Fibroblast of pulmonary artery (primary cell): ENCODE measurements at regions not wholly inside any gene's neighbourhood (a gene's known extent, or its start where the extent isn't known, plus 50 kb on each side); places are given as distances from the start of the nearest gene placed in this dataset.
A peak's percentile ranks its signal among the peaks of the same experiment; 100 is the strongest.

Source experiments
- DNase-seq: peaks from one replicate; pipeline ENCODE4 v3.0.0-alpha.2; 2010; ENCODE audit warnings: low read depth
- H3K4me3 ChIP-seq: replicated peaks from 2 replicates; pipeline ENCODE4 v1.5.1; 2011; ENCODE audit warnings: low read depth, mild to moderate bottlenecking, control low read depth, low read length, moderate library complexity
- CTCF ChIP-seq: IDR thresholded peaks from 2 replicates; pipeline ENCODE4 v1.5.1; 2011; ENCODE audit warnings: mild to moderate bottlenecking, control low read depth, low read length, inconsistent platforms; ENCODE audit errors: missing control alignments

GRCh38 chr21:18951271-18952038 lies 547.9 kb upstream of the TMPRSS15 start:
- no peak for TF ChIP-seq CTCF
- peak; percentile 0 for DNase-seq
- H3K4me3 ChIP-seq: no peak overlapping the region

- no peak for TF ChIP-seq CTCF
- no peak for DNase-seq
- H3K4me3 ChIP-seq: no peak overlapping the region
Observed at GRCh38 chr21:18954441-18954844, 550.9 kb upstream of the TMPRSS15 start.

- no peak overlapping the region for H3K4me3 ChIP-seq
- TF ChIP-seq CTCF: no peak
- DNase-seq: no peak
Observed at GRCh38 chr21:18959817-18960216, 556.2 kb upstream of the TMPRSS15 start.

- TF ChIP-seq CTCF: no peak
- DNase-seq: no peak
- H3K4me3 ChIP-seq: no peak overlapping the region
Observed at GRCh38 chr21:18960306-18960705, 556.7 kb upstream of the TMPRSS15 start.

DNA sequence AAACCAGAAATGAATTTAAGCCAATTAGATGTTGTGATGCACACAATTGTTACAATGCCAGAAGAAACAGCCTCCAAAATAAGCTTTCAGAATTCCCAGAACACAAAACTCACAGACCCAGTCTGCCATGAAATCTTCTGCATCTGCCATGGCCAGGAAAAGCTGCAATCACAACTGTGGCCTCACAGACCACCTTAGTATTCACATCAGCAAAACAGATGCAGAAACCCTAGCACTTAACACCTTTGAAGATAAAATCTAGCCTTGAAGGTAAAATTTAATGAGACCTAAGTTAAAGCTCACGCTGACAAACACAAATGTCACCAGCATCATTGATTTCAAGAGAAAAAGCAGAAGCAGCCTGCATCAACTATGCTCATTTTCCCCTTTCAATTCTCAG lies 566.8 kb upstream of the TMPRSS15 start:
- H3K4me3 ChIP-seq: no peak overlapping the region
- DNase-seq: no peak
- TF ChIP-seq CTCF: no peak

DNA sequence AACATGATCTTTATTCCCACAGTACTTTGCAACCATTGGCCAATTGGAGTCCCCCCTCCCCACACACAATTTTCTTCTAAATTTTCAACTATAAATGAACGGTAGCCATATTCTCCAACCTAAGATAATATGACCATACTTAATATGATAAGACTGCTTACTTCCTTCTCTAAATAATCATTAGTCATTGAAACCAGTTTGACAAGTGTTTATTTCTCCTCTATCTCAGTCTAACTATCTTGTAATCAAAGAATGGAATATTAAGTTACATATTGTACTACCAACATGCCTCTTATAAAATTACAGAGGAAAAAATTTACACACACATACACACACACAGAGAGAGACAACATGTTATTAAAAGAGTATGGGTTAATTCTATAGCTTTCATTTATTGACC lies 567.4 kb upstream of the TMPRSS15 start:
- H3K4me3 ChIP-seq: no peak overlapping the region
- no peak for DNase-seq
- no peak for TF ChIP-seq CTCF

- H3K4me3 ChIP-seq: no peak overlapping the region
- DNase-seq: no peak
- no peak for TF ChIP-seq CTCF
Observed at GRCh38 chr21:18985584-18985983, 582.0 kb upstream of the TMPRSS15 start.
